HK-2 (cell line): ENCODE measurements at regions not wholly inside any gene's neighbourhood (a gene's known extent, or its start where the extent isn't known, plus 50 kb on each side); places are given as distances from the start of the nearest gene placed in this dataset.
"Not testable (repeated sequence)": the region's sequence is repeated elsewhere in the genome, so short reads cannot be mapped to it uniquely, and the experiment has no call there.

Experiments used
- DNase-seq: peaks from one replicate; pipeline ENCODE4 v3.0.0-alpha.2; 2018; ENCODE audit not compliant: unreplicated experiment

GRCh38 chr6:85081102-85081501, 316.7 kb upstream of the TBX18 start:
- no peak for DNase-seq

GRCh38 chr6:85079761-85080160, 315.4 kb upstream of the TBX18 start:
- no peak for DNase-seq

DNA sequence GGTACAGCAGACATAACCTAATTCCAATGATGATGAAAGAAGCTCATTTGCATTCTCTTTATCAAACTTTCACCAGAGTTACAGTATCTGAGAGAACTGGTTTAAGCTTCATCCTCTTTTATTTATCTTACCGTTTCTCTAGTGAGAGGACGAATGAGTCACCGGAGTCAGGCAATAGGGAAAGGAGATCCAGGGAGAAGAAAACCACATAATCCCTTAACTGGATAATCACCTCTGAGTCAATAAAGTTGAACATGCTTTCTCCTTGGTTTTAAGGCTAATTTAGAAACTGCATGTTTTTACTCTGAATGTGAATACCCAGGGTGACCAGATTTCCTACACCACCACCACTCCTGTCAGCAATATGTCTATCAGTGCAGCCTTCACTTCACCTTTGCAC, 313.7 kb upstream of the TBX18 start:
- DNase-seq = no peak

- no peak for DNase-seq
Measured at GRCh38 chr6:85077098-85077497, 312.7 kb upstream of the TBX18 start.

GRCh38 chr6:85071845-85072244, 307.4 kb upstream of the TBX18 start:
- DNase-seq = not testable (repeated sequence)

DNA sequence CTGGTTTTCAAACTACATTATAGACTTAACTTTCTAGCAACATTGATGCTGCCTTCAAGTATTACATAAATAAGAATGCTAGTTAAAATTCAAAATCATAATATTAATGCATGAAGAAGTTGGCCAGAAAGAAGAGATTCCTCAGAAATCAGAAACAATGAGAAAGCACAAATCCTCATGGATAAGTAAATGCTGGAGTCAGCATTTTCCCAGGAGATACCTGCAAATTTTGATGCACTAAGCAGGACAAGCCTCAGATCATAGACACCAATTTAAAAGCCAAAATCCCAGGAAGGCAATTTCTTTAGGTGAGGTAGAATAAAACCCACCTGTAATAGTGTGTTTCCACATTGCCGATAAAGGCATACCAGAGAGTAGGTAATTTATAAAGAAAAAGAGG, 305.2 kb upstream of the TBX18 start:
- DNase-seq = no peak

GRCh38 chr6:85068221-85068620, 303.8 kb upstream of the TBX18 start:
- no peak for DNase-seq

GRCh38 chr6:85066266-85066665, 301.9 kb upstream of the TBX18 start:
- DNase-seq = no peak

DNA sequence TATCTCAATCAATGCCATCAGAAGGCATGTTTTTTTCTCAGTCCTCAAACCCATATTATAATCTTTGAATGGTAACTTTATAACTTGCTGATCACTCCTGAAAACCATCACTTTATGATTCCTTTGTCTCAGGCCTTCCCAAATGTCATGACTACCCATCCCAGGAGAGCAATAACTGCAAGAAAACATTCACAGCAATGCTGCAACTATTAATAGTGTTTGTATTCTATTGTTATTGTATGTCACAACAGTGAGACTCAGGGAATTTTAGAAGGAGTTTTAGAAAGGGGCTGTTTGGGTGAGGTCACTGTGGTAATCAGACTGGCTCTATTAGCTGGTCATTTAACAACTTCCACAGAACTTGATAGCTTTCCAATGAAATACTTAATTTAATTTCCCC, 301.4 kb upstream of the TBX18 start:
- DNase-seq = no peak

DNA sequence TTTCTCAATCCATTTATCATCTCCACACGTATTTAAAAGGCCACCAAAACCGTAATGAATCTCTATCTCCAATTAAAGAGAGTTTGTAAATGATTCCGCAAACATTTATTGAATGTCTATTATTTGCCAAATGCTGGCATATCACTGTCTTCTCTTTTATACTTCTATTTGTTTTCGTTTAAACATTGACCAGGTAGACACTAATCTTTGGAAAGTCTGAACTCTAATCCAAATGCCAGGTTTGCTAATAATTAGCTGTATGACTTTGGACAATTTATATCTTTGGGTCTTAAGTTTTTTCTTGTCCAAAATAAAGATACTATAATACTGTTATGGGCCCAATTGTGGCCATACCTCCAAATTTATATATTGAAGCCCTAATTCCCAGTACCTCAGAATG, 299.2 kb upstream of the TBX18 start:
- no peak for DNase-seq

DNA sequence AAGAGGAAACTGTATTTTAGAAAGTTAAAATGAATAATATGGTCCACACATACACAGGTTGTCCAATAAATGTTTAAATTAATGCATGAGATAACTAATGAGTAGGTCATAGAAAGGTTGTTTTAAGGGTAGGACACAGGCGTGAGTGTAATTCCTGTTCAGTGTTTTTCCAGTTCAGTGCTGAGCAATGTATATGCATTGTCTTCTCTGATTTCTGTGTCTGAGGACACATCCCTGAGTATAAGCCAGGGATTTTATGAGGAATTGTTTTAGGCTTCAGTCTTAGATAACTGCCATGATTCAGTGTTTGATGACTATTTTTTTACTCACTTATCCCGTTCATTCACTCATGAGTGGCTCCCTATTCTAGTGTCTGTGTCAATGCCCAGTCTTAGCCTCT, 298.5 kb upstream of the TBX18 start:
- no peak for DNase-seq

- no peak for DNase-seq
Measured at GRCh38 chr6:85058806-85059205, 294.4 kb upstream of the TBX18 start.

DNA sequence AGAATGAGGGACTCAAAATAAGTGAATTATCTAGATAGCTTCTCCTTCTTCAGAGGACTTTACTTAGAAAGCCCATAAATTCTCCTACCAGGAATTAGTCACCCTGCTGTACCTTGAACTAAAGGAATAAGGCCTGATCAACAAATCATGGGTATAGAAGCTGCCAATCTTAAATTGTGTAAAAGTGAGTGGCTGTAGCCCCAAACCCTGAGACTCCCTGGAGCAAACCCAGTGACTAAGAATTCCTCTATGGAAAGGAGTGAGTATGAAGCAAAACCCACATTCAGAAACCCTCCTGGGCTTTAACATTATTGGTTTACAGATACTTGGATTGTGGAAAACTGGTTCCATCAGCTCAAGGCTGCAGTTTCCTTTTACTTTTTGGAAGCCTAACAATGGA, 285.8 kb upstream of the TBX18 start:
- no peak for DNase-seq

DNA sequence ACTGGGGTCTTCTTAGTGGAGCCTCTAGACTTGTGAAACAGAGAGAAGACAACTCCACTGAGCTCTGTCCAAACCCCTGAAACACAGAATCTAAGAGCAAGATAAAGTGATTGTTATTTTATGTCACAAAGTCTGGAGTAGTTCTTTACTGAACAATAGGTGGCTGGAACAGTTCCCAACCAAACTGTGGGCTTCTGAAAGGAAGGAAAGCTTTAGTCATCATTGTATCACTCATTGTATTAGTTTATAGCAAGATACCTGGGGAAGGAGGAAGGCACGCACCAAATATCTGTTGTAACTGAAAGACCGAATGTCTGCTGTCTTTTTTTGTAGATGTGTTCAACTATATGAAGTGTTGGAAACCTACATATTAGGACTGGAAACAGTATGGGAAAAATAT, 284.9 kb upstream of the TBX18 start:
- DNase-seq = no peak

DNA sequence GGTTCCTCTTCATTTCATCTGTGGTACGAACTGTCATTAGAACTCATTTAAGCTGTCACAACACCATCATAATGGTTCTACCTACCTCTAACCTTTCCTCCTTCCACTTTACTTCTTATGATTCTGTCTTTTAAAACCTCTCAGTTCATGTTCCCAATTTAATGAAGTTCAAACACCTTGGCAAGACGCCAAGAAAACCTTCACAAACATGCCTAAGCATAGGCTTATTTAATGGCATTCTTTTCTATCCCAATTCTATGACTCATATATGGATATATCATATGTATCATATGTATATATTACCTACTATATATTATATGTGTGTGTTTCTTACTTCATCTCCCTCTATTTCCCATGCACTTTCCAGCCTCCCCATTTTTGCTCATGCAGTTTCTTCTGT, 283.4 kb upstream of the TBX18 start:
- no peak for DNase-seq

DNA sequence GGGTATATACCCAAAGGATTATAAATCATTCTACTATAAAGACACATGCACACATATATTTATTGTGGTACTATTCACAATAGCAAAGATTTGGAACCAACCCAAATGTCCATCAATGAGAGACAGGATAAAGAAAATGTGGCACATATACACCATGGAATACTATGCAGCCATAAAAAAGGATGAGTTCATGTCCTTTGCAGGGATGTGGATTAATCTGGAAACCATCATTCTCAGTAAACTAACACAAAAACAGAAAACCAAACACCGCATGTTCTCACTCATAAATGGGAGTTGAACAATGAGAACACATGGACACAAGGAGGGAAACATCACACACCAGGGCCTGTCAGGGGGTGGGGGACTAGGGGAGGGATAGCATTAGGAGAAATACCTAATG, 281.4 kb upstream of the TBX18 start:
- not testable (repeated sequence) for DNase-seq

GRCh38 chr6:85044361-85044760, 280.0 kb upstream of the TBX18 start:
- no peak for DNase-seq

GRCh38 chr6:85041376-85041775, 277.0 kb upstream of the TBX18 start:
- DNase-seq = no peak

- DNase-seq = no peak
Measured at GRCh38 chr6:85037221-85037620, 272.8 kb upstream of the TBX18 start.

GRCh38 chr6:85035766-85036165, 271.4 kb upstream of the TBX18 start:
- DNase-seq = no peak

- no peak for DNase-seq
Measured at GRCh38 chr6:85033547-85033946, 269.1 kb upstream of the TBX18 start.

GRCh38 chr6:85026021-85026420, 261.6 kb upstream of the TBX18 start:
- no peak for DNase-seq

GRCh38 chr6:85023721-85024120, 259.3 kb upstream of the TBX18 start:
- DNase-seq = no peak

DNA sequence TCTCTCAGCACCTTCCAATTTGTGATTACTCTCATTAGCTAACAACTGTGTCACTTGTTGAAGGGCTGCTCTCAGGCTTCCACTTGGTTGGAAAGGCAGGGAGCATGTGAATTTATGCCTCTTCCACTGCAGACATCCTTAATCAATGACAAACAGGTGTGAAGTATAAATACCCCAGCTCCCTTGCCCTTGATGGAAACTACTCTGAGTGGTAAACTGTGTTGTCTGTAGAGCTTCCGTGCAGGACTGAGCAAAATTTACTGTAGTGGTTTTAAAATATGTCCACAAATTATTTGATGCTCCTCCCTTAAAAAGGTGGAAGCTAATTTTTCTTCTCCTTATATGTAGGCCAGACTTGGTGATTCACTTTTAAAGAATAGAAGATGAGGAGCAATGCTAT, 253.0 kb upstream of the TBX18 start:
- no peak for DNase-seq

DNA sequence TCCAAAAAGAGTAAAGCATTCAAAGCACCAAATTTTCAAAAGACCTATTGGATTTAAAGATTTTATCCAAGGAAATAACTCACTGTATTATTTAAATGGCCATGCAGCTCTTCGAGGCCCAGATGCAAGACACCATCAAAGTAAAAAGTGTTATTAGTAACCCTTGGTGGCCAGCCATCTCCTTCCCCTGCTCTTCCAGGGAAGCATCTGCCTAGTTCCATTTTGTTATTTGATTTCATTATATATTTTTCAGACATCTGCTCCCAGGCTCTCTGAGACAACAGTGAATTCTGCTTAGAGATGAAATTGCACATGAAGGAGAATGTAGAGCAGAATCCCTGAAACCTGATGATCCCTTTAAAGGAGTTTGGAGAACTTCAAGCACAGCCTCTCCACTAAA, 252.3 kb upstream of the TBX18 start:
- no peak for DNase-seq
